Endothelial cell of umbilical vein (primary cell): ENCODE measurements at regions not wholly inside any gene's neighbourhood (a gene's known extent, or its start where the extent isn't known, plus 50 kb on each side); places are given as distances from the start of the nearest gene placed in this dataset.

Experiments
- BruUV-seq: library from RNA; stranded (reverse); fragments of 400-500 nt; replicated peaks from 2 replicates; lab custom pipeline; 2021; lab: Mats Ljungman, UMichigan
- CTCF ChIA-PET: fragments of 300-600, 350-600 bp; sonication (Branson Sonifier 250); formaldehyde crosslinking; loops from one replicate; lab custom pipeline; 2021; ENCODE audit warnings: antibody characterized with exemption, inconsistent platforms; lab: Charles Lee
- POLR2A ChIA-PET: fragments of 300-600, 350-600 bp; sonication (Branson Sonifier 250); formaldehyde crosslinking; loops from one replicate; lab custom pipeline; 2021; ENCODE audit warnings: antibody characterized with exemption, inconsistent platforms; lab: Charles Lee
- DNase-seq: peaks from one replicate; pipeline ENCODE4 v3.0.0-alpha.2; 2011; ENCODE audit warnings: low read depth, low spot score
- FAIRE-seq: peaks from 2 replicates; lab custom pipeline; 2011; peaks lifted over from hg19 to GRCh38; lab: Jason Lieb, UNC
- H2AFZ ChIP-seq: 2 replicates; pipeline ENCODE4 v1.6.0; 2012; ENCODE audit warnings: low read depth, low read length, control low read depth, inconsistent platforms
- H3K27ac ChIP-seq: 2 replicates; pipeline ENCODE4 v1.5.1; 2011; ENCODE audit warnings: low read depth, mild to moderate bottlenecking, control low read depth, low read length, moderate library complexity; ENCODE audit not compliant: insufficient read depth
- H3K27me3 ChIP-seq, 2 experiments: 2 replicates each; pipeline versions ENCODE4 v1.6.0 to v1.6.1; 2011; ENCODE audit warnings: low read length in 2 of 2, mixed read lengths in 1 of 2; ENCODE audit not compliant: control insufficient read depth in 2 of 2, insufficient read depth in 2 of 2
- H3K36me3 ChIP-seq, 2 experiments: 2 replicates in 1 of 2; 3 replicates in 1 of 2; pipeline ENCODE4 v1.5.1; 2011; ENCODE audit warnings: low read length in 2 of 2, mild to moderate bottlenecking in 1 of 2, moderate library complexity in 1 of 2; ENCODE audit not compliant: control insufficient read depth in 2 of 2, insufficient read depth in 2 of 2; ENCODE audit errors: extremely low read depth in 1 of 2
- H3K4me1 ChIP-seq: 3 replicates; pipeline ENCODE4 v1.5.1; 2011; ENCODE audit warnings: mild to moderate bottlenecking, low read length; ENCODE audit not compliant: control insufficient read depth, insufficient read depth; ENCODE audit errors: extremely low read depth
- H3K4me2 ChIP-seq: 2 replicates; pipeline ENCODE4 v1.6.1; 2011; ENCODE audit warnings: low read length, control low read depth, mixed read lengths; ENCODE audit not compliant: insufficient read depth
- H3K4me3 ChIP-seq, 3 experiments: fragments of 200-600 bp in 1 of 3; sonication (generic), shearing (Covaris generic) in 1 of 3; replicated peaks in 1 of 3; 2 replicates each; pipeline ENCODE4 v1.5.1; 2011 to 2016; ENCODE audit warnings: control low read depth in 3 of 3, low read length in 3 of 3, mild to moderate bottlenecking in 2 of 3, inconsistent platforms in 1 of 3, low read depth in 1 of 3, moderate library complexity in 1 of 3; ENCODE audit not compliant: insufficient read depth in 1 of 3
- H3K79me2 ChIP-seq: 2 replicates; pipeline ENCODE4 v1.6.0; 2012; ENCODE audit warnings: low read length, inconsistent platforms; ENCODE audit not compliant: control insufficient read depth, insufficient read depth
- H3K9ac ChIP-seq: replicated peaks from 2 replicates; pipeline ENCODE3; 2011; ENCODE audit warnings: low read length, control low read depth; ENCODE audit not compliant: insufficient read depth; ENCODE audit errors: extremely low read depth
- H3K9me1 ChIP-seq: replicated peaks from 3 replicates; pipeline ENCODE4 v1.6.0; 2011; ENCODE audit warnings: mild to moderate bottlenecking, low read length; ENCODE audit not compliant: control insufficient read depth, insufficient read depth; ENCODE audit errors: extremely low read depth
- H3K9me3 ChIP-seq: replicated peaks from 2 replicates; pipeline ENCODE4 v1.5.1; 2012; ENCODE audit warnings: low read length, inconsistent platforms; ENCODE audit not compliant: control insufficient read depth, insufficient read depth
- H4K20me1 ChIP-seq: replicated peaks from 2 replicates; pipeline ENCODE3; 2011; ENCODE audit warnings: mild to moderate bottlenecking, low read length; ENCODE audit not compliant: control insufficient read depth, insufficient read depth; ENCODE audit errors: extremely low read depth
- EZH2 ChIP-seq: IDR thresholded peaks from 2 replicates; pipeline ENCODE4 v1.6.1; 2012; ENCODE audit warnings: borderline replicate concordance, low read depth, mild to moderate bottlenecking, moderate library complexity, low read length, inconsistent platforms; ENCODE audit not compliant: severe bottlenecking
- FOS ChIP-seq: IDR thresholded peaks from 2 replicates; pipeline ENCODE4 v1.6.1; 2011; ENCODE audit warnings: mild to moderate bottlenecking, low read length, moderate library complexity, borderline replicate concordance; ENCODE audit not compliant: insufficient read depth
- GATA2 ChIP-seq: IDR thresholded peaks from 2 replicates; pipeline ENCODE4 v1.7.0; 2011; ENCODE audit warnings: low read depth, mild to moderate bottlenecking, moderate library complexity, mixed read lengths, low read length; ENCODE audit not compliant: insufficient read length, insufficient read depth
- JUN ChIP-seq: IDR thresholded peaks from 2 replicates; pipeline ENCODE4 v1.6.1; 2011; ENCODE audit warnings: borderline replicate concordance, low read depth; ENCODE audit not compliant: insufficient read length, insufficient read depth
- MYC ChIP-seq: IDR thresholded peaks from one replicate; pipeline ENCODE4 v1.6.1; 2011; ENCODE audit warnings: mild to moderate bottlenecking, low read depth, low read length
- POLR2A ChIP-seq: IDR thresholded peaks from 2 replicates; pipeline ENCODE4 v1.6.1; 2012; ENCODE audit warnings: low read depth, mild to moderate bottlenecking, control low read depth, low read length
- POLR2AphosphoS5 ChIP-seq: IDR thresholded peaks from 2 replicates; pipeline ENCODE4 v1.6.1; 2012; ENCODE audit warnings: low read depth, mild to moderate bottlenecking, control low read depth, low read length, moderate library complexity; ENCODE audit not compliant: insufficient read depth
- dilution Hi-C: fragments of 300-500 bp; cut with MboI; formaldehyde crosslinking; loops from one replicate; pipeline ENCODE4 v1.15.0; 2019; ENCODE audit warnings: low sequenced_read_pairs; ENCODE audit not compliant: extremely low pct_ligation_motif_present
- intact Hi-C: fragments of 100-400 bp; cut with micrococcal nuclease; formaldehyde crosslinking; loops from one replicate; pipeline ENCODE4 v1.10.0; 2022
- TF ChIP-seq, protein P1 (sequence below): IDR thresholded peaks from 2 replicates; pipeline ENCODE4 v1.6.1; 2011; ENCODE audit not compliant: insufficient read depth, insufficient read length
- TF ChIP-seq, protein P2 (sequence below), 2 donors: IDR thresholded peaks; 1 replicate in 1 of 2; 2 replicates in 1 of 2; pipeline ENCODE4 v1.5.1; 2011; ENCODE audit warnings: low read length in 2 of 2, mild to moderate bottlenecking in 2 of 2, moderate library complexity in 2 of 2, control low read depth in 1 of 2, inconsistent platforms in 1 of 2, low read depth in 1 of 2; ENCODE audit not compliant: insufficient read depth in 1 of 2; ENCODE audit errors: extremely low read depth in 1 of 2

DNA sequence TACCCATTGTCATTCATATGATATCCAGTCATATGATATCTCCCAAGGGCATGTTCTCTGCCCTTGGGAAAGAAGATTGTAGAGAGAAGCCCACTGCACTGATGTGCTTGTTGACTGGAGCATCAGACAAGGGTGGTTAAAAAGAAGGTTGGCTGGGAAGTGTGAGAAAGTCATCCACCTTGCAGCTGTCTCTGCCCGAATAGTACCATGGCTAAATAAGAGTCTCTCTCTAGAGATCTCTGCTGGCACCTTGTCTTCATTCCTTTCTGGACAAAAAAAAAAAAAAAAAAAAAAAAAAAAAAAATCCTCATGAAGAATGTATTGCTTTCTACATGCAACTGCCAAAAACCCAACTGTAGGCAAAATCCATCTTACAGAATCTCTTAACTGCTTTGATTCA is 349.7 kb upstream of the ESRRG start:
- no peaks in the 10 kb centered on the region for H3K79me2 ChIP-seq
- BruUV-seq: no TSS peak
- H3K4me3 ChIP-seq: no peak overlapping the region
- no peaks in the 10 kb centered on the region for H3K9me1 ChIP-seq
- FAIRE-seq (no peak), DNase-seq (no peak)
- no peak overlapping the region for H3K9ac ChIP-seq
- peaks cover under 1% of the 10 kb centered on the region for H3K9me3 ChIP-seq
- intact Hi-C loops: no loop called here
- no peak overlapping the region for H2AFZ ChIP-seq
- TF ChIP-seq FOS (no peak), EZH2 (no peak), POLR2A (no peak), JUN (no peak), GATA2 (no peak), POLR2AphosphoS5 (no peak), MYC (no peak)
- TF ChIP-seq, protein P1, sequence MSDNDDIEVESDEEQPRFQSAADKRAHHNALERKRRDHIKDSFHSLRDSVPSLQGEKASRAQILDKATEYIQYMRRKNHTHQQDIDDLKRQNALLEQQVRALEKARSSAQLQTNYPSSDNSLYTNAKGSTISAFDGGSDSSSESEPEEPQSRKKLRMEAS: no peak
- TF ChIP-seq, protein P2, sequence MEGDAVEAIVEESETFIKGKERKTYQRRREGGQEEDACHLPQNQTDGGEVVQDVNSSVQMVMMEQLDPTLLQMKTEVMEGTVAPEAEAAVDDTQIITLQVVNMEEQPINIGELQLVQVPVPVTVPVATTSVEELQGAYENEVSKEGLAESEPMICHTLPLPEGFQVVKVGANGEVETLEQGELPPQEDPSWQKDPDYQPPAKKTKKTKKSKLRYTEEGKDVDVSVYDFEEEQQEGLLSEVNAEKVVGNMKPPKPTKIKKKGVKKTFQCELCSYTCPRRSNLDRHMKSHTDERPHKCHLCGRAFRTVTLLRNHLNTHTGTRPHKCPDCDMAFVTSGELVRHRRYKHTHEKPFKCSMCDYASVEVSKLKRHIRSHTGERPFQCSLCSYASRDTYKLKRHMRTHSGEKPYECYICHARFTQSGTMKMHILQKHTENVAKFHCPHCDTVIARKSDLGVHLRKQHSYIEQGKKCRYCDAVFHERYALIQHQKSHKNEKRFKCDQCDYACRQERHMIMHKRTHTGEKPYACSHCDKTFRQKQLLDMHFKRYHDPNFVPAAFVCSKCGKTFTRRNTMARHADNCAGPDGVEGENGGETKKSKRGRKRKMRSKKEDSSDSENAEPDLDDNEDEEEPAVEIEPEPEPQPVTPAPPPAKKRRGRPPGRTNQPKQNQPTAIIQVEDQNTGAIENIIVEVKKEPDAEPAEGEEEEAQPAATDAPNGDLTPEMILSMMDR (IDR thresholded peaks at IDR 0.05; ENCODE audit: extremely low read depth in 1 of 2, insufficient read depth in 1 of 2, low read depth in 1 of 2, low read length in 2 of 2): no peak
- H3K4me1 ChIP-seq: no peaks in the 10 kb centered on the region
- dilution Hi-C loops: no loop called here
- no peak overlapping the region for H3K27ac ChIP-seq
- H3K36me3 ChIP-seq: no peaks in the 10 kb centered on the region
- H4K20me1 ChIP-seq: no peaks in the 10 kb centered on the region
- no peaks in the 10 kb centered on the region for H3K27me3 ChIP-seq
- ChIA-PET CTCF (no interaction called here), POLR2A (no interaction called here)
- H3K4me2 ChIP-seq: no peak overlapping the region
